ENCODE measurements at regions not wholly inside any gene's neighbourhood (a gene's known extent, or its start where the extent isn't known, plus 50 kb on each side); places are given as distances from the start of the nearest gene placed in this dataset.

- TF ChIP-seq CHD7 (IDR thresholded peaks at IDR 0.05; ENCODE audit: insufficient replicate concordance, low read length) (no peak), GABPA (IDR thresholded peaks at IDR 0.05; ENCODE audit: borderline replicate concordance, insufficient read depth, low read length) (no peak), ATF2 (IDR thresholded peaks at IDR 0.05; ENCODE audit: low read length) (no peak), SIRT6 (IDR thresholded peaks at IDR 0.05; ENCODE audit: low read length) (no peak), TBP (IDR thresholded peaks at IDR 0.05; ENCODE audit: low read depth, low read length) (no peak), SUZ12 (IDR thresholded peaks at IDR 0.05; ENCODE audit: low read length) (no peak), HDAC2 (IDR thresholded peaks at IDR 0.05; ENCODE audit: borderline replicate concordance in 1 of 2, low read depth in 2 of 2, low read length in 2 of 2) (no peak), CBX8 (IDR thresholded peaks at IDR 0.05; ENCODE audit: borderline replicate concordance, low read depth, low read length) (no peak), ASH2L (IDR thresholded peaks at IDR 0.05; ENCODE audit: low read length) (no peak), POLR2A (IDR thresholded peaks at IDR 0.05; ENCODE audit: control extremely low read depth in 1 of 2, low read depth in 2 of 2, low read length in 2 of 2) (no peak), CTBP2 (IDR thresholded peaks at IDR 0.05; ENCODE audit: borderline replicate concordance, insufficient read depth, insufficient read length, low read length) (no peak)
These were observed 170.1 kb downstream of the ICE1 start (continued) for GRCh38 chr5:5592541-5592940.

Data from H1 (cell line).